PFSK-1 (cell line): ENCODE measurements at regions not wholly inside any gene's neighbourhood (a gene's known extent, or its start where the extent isn't known, plus 50 kb on each side); places are given as distances from the start of the nearest gene placed in this dataset.

Experiments used
- FOXP2 ChIP-seq: optimal IDR thresholded peaks from 2 replicates; pipeline ENCODE3; 2011; ENCODE audit warnings: borderline replicate concordance, control low read depth, inconsistent platforms; ENCODE audit not compliant: insufficient read depth; ENCODE audit errors: extremely low read length, extremely low read depth
- POLR2AphosphoS5 ChIP-seq: IDR thresholded peaks from 2 replicates; pipeline ENCODE4 v1.6.1; 2012; ENCODE audit warnings: low read depth, mild to moderate bottlenecking, control low read depth, low read length, moderate library complexity
- SIN3A ChIP-seq: IDR thresholded peaks from 2 replicates; pipeline ENCODE4 v1.6.1; 2012; ENCODE audit warnings: mild to moderate bottlenecking, low read length, moderate library complexity, borderline replicate concordance; ENCODE audit not compliant: insufficient read depth
- TAF1 ChIP-seq: IDR thresholded peaks from 2 replicates; pipeline ENCODE4 v1.6.1; 2012; ENCODE audit warnings: low read length, control low read depth, borderline replicate concordance; ENCODE audit not compliant: insufficient read depth
- TF ChIP-seq, protein P1 (sequence below), 2 experiments: IDR thresholded peaks; 2 replicates each; pipeline versions ENCODE4 v1.6.1 to v1.8.0; 2011 to 2012; ENCODE audit warnings: low read depth in 2 of 2, low read length in 2 of 2, control low read depth in 1 of 2, inconsistent platforms in 1 of 2, mild to moderate bottlenecking in 1 of 2, moderate library complexity in 1 of 2; ENCODE audit not compliant: insufficient read depth in 1 of 2

DNA sequence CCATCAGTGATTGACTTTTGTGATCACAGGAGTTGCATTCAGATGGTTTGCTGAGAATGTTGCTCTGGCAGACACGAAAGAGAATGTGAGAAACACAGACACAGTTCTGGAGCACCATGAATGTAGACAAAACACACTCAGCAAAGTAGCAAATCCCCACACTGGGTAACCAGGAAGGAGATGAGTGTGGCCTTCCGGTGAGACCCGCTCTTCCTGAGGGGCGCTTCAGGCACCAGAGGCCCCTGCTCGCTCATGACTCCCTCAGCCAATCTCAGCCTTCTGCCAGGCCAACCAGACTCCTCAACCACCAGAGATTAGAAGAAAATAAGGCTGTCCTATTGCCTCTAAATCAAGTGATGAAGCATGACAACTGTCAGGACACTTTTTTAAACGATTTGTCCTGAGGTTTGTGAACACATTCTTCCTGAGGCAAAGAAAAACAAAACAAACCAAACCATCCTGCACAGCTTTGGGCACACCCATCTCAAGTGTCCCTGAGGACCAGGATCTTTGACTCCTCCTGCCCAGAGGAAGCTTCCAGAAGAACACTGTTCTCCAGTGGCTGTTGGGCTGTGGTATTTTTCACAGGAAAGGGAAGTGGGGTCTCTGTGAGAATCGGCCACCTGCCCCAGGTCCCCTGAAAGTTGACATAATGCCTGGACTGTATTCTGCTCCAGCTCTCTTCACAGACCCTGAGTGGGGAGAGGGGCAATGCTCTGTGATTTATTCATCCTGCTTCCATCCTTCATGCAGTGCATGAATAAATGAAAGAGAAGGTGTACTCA lies 152.8 kb downstream of the BCL11A start:
- no peak for TF ChIP-seq TAF1
- TF ChIP-seq, protein P1, sequence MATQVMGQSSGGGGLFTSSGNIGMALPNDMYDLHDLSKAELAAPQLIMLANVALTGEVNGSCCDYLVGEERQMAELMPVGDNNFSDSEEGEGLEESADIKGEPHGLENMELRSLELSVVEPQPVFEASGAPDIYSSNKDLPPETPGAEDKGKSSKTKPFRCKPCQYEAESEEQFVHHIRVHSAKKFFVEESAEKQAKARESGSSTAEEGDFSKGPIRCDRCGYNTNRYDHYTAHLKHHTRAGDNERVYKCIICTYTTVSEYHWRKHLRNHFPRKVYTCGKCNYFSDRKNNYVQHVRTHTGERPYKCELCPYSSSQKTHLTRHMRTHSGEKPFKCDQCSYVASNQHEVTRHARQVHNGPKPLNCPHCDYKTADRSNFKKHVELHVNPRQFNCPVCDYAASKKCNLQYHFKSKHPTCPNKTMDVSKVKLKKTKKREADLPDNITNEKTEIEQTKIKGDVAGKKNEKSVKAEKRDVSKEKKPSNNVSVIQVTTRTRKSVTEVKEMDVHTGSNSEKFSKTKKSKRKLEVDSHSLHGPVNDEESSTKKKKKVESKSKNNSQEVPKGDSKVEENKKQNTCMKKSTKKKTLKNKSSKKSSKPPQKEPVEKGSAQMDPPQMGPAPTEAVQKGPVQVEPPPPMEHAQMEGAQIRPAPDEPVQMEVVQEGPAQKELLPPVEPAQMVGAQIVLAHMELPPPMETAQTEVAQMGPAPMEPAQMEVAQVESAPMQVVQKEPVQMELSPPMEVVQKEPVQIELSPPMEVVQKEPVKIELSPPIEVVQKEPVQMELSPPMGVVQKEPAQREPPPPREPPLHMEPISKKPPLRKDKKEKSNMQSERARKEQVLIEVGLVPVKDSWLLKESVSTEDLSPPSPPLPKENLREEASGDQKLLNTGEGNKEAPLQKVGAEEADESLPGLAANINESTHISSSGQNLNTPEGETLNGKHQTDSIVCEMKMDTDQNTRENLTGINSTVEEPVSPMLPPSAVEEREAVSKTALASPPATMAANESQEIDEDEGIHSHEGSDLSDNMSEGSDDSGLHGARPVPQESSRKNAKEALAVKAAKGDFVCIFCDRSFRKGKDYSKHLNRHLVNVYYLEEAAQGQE (IDR thresholded peaks at IDR 0.05; ENCODE audit: insufficient read depth in 1 of 2, low read depth in 2 of 2, low read length in 2 of 2) = no peak
- TF ChIP-seq SIN3A = no peak
- no peak for TF ChIP-seq POLR2AphosphoS5
- no peak for TF ChIP-seq FOXP2

DNA sequence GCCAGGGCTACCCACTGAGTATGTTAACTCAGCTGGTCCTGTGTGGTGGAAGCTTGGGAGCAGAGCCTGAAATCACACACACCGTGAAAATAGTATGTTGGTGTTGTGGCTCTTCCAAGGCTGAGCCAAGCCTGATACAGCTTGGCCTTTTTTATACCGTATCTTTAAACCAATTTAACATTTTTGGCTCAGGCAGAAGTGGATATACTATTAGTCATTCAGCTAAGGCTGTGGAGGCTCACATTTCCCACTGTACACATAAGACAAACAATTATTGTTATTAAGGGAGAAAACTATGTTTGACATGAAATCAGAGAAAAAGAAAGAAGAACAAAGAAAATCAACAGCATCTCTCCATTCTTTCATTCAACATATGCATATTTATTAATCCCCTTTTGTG lies 159.0 kb downstream of the BCL11A start:
- no peak for TF ChIP-seq FOXP2
- no peak for TF ChIP-seq POLR2AphosphoS5
- TF ChIP-seq TAF1 = no peak
- TF ChIP-seq, protein P1 (IDR thresholded peaks at IDR 0.05; ENCODE audit: insufficient read depth in 1 of 2, low read depth in 2 of 2, low read length in 2 of 2) = no peak
- no peak for TF ChIP-seq SIN3A

DNA sequence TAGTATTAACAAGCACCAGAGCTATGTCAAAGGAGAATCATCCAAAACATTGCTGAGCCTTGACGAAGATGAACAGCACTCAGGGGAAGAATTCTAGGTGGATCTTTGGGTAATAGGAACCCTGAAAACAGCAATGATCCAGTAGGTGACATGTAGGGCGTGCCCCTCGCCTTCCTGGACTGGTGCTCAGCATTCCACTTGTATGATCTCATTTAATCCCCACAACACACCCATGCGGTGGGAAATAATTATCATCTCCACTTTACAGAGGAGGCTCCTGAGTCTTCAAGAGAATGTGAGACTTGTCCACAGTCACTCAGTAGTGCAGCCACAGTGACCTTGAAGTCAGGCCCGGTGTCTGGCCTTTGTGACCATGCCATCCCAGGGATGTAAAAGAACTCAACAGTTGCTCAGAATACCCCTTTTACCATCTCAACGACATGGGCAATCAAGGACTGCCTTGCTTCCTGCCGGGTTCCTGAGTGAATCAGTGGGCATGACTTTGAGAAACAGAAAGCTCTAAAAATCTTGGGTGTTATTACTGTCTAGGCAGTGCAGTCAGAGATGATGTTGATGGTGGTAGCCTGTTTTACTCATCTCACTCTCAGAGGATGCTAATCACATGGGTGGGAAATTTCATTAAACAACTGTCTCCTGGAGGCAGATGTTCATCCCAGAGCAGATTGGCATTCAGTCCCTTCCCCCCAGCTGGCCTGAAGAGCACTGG lies 161.6 kb downstream of the BCL11A start:
- TF ChIP-seq FOXP2 (no peak), SIN3A (no peak), TAF1 (no peak), POLR2AphosphoS5 (no peak)
- TF ChIP-seq, protein P1 (IDR thresholded peaks at IDR 0.05; ENCODE audit: insufficient read depth in 1 of 2, low read depth in 2 of 2, low read length in 2 of 2) = no peak

DNA sequence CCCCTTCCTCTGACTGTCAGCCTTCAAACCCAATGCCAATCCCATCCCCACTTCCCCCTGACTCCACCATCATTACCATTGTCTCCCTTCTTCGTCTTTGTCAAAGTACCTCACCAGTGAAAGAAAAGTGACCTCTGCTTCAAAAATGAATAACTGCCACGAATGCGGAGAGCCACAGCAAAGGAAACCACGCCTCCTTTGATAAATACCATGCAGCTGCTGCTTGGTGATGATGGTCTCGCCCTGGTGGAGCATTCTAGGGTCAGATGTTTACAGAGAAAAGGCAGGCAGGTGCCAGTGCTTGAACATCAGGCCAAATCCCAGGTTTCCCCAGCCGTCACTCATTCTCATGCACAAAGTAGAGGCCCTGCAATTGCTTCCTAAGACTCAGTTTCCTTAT lies 162.2 kb downstream of the BCL11A start:
- TF ChIP-seq, protein P1 (IDR thresholded peaks at IDR 0.05; ENCODE audit: insufficient read depth in 1 of 2, low read depth in 2 of 2, low read length in 2 of 2) = no peak
- TF ChIP-seq POLR2AphosphoS5 (no peak), SIN3A (no peak), TAF1 (no peak), FOXP2 (no peak)
